Thyroid gland (tissue), 4 donors: ENCODE measurements at regions not wholly inside any gene's neighbourhood (a gene's known extent, or its start where the extent isn't known, plus 50 kb on each side); places are given as distances from the start of the nearest gene placed in this dataset.
A peak's percentile ranks its signal among the peaks of the same experiment; 100 is the strongest.

Source experiments
- DNase-seq, 2 donors: peaks; one replicate each; pipeline ENCODE4 v3.0.0-alpha.2; 2019
- H3K27ac ChIP-seq, 3 donors: fragments of 200-600 bp; sonication (generic); 1 replicate in 2 of 3; 2 replicates in 1 of 3; pipeline ENCODE4 v1.5.1; 2016 to 2019; ENCODE audit warnings: mild to moderate bottlenecking in 1 of 3, moderate library complexity in 1 of 3
- H3K27me3 ChIP-seq: fragments of 200-600 bp; sonication (generic); one replicate; pipeline ENCODE4 v1.5.1; 2019
- H3K36me3 ChIP-seq, 2 donors: fragments of 200-600 bp; sonication (generic); one replicate each; pipeline ENCODE4 v1.5.1; 2016 to 2019
- H3K4me1 ChIP-seq, 2 donors: fragments of 200-600 bp; sonication (generic); one replicate each; pipeline ENCODE4 v1.5.1; 2017 to 2019
- H3K4me3 ChIP-seq, 3 donors: fragments of 200-600 bp; sonication (generic); replicated peaks in 1 of 3; 1 replicate in 2 of 3; 2 replicates in 1 of 3; pipeline ENCODE4 v1.5.1; 2016; ENCODE audit warnings: mild to moderate bottlenecking in 1 of 3
- H3K9me3 ChIP-seq: fragments of 200-600 bp; sonication (generic); one replicate; pipeline ENCODE4 v1.5.1; 2017
- POLR2A ChIP-seq, 2 donors: fragments of 450-650 bp; IDR thresholded peaks; one replicate each; pipeline ENCODE4 v1.6.1; 2017; ENCODE audit warnings: antibody characterized with exemption in 2 of 2, mild to moderate bottlenecking in 2 of 2, moderate library complexity in 1 of 2
- WGBS, 2 donors: methylation state at CpG; one replicate each; pipeline ENCODE4 v1.1.5; 2017; 5-methylcytosine and 5-hydroxymethylcytosine counted together
- intact Hi-C: fragments of 100-400 bp; cut with DNase I; formaldehyde crosslinking; loops from one replicate; pipeline ENCODE4 v1.15.1; 2023
- TF ChIP-seq, protein P1 (sequence below), 6 experiments: fragments of 200-600 bp in 3 of 6; fragments of 450-650 bp in 3 of 6; sonication (generic) in 3 of 6; IDR thresholded peaks; one replicate each; pipeline ENCODE4 v1.5.1; 2016 to 2019; ENCODE audit warnings: antibody characterized with exemption in 6 of 6, mild to moderate bottlenecking in 2 of 6, inconsistent platforms in 1 of 6, moderate library complexity in 1 of 6

GRCh38 chr3:76369170-76369569, 583.8 kb upstream of the ZNF717 start:
- intact Hi-C loops = no loop called here
- Histone ChIP-seq H3K9me3 (no peaks in the 10 kb centered on the region), H3K4me3 (no peak overlapping the region), H3K4me1 (no peaks in the 10 kb centered on the region), H3K27me3 (no peaks in the 10 kb centered on the region), H3K27ac (no peak overlapping the region), H3K36me3 (no peaks in the 10 kb centered on the region)
- 70 to 90% methylated on average over 5 of the region's 5 CpGs for whole genome bisulfite sequencing, 2 donors
- TF ChIP-seq, protein P1, sequence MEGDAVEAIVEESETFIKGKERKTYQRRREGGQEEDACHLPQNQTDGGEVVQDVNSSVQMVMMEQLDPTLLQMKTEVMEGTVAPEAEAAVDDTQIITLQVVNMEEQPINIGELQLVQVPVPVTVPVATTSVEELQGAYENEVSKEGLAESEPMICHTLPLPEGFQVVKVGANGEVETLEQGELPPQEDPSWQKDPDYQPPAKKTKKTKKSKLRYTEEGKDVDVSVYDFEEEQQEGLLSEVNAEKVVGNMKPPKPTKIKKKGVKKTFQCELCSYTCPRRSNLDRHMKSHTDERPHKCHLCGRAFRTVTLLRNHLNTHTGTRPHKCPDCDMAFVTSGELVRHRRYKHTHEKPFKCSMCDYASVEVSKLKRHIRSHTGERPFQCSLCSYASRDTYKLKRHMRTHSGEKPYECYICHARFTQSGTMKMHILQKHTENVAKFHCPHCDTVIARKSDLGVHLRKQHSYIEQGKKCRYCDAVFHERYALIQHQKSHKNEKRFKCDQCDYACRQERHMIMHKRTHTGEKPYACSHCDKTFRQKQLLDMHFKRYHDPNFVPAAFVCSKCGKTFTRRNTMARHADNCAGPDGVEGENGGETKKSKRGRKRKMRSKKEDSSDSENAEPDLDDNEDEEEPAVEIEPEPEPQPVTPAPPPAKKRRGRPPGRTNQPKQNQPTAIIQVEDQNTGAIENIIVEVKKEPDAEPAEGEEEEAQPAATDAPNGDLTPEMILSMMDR (IDR thresholded peaks at IDR 0.05) = no peak
- TF ChIP-seq POLR2A (IDR thresholded peaks at IDR 0.05) = no peak
- DNase-seq = no peak

GRCh38 chr3:76370749-76371520, 585.6 kb upstream of the ZNF717 start:
- Histone ChIP-seq H3K4me1 (no peaks in the 10 kb centered on the region), H3K9me3 (no peaks in the 10 kb centered on the region), H3K4me3 (no peak overlapping the region), H3K27ac (no peak overlapping the region), H3K36me3 (no peaks in the 10 kb centered on the region), H3K27me3 (no peaks in the 10 kb centered on the region)
- intact Hi-C loops = no loop called here
- DNase-seq = peak in 1 of 2 donors; percentile 1
- TF ChIP-seq, protein P1 (IDR thresholded peaks at IDR 0.05) = no peak
- no peak for TF ChIP-seq POLR2A (IDR thresholded peaks at IDR 0.05)
- 57 to 59% methylated on average over 4 of the region's 4 CpGs for WGBS, 2 donors

GRCh38 chr3:76372497-76372896, 587.1 kb upstream of the ZNF717 start:
- H3K36me3 ChIP-seq = no peaks in the 10 kb centered on the region
- TF ChIP-seq, protein P1 (IDR thresholded peaks at IDR 0.05) = no peak
- no peak for TF ChIP-seq POLR2A (IDR thresholded peaks at IDR 0.05)
- no peak for DNase-seq
- 81 to 92% methylated on average over 2 of the region's 2 CpGs for WGBS, 2 donors
- intact Hi-C loops = no loop called here
- H3K27me3 ChIP-seq = no peaks in the 10 kb centered on the region
- no peaks in the 10 kb centered on the region for H3K9me3 ChIP-seq
- no peak overlapping the region for H3K27ac ChIP-seq
- no peak overlapping the region for H3K4me3 ChIP-seq
- H3K4me1 ChIP-seq = no peaks in the 10 kb centered on the region

DNA sequence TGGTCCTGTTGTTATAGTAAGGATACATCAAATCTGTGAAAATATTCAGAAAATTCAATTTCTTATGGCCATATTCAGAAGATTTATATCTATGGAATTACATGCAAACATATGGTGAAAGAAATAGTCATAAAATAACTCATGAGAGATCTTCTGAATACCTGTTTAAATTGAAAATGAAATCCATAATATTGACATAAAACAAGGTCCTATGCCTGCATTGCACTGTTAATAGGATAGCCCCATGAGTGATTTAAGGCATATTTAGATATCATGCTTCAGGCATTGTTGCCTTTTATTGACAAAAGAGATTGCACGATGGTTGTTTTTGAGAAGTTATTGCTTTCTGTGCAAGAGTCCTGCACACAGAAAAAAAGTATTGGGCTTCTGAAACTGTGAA, 591.7 kb upstream of the ZNF717 start:
- H3K9me3 ChIP-seq = no peaks in the 10 kb centered on the region
- H3K4me3 ChIP-seq = no peak overlapping the region
- H3K27ac ChIP-seq = no peak overlapping the region
- no peak for TF ChIP-seq POLR2A (IDR thresholded peaks at IDR 0.05)
- TF ChIP-seq, protein P1 (IDR thresholded peaks at IDR 0.05) = no peak
- intact Hi-C loops = no loop called here
- no peaks in the 10 kb centered on the region for H3K36me3 ChIP-seq
- 94 to 96% methylated on average over 1 of the region's 1 CpG for WGBS, 2 donors
- no peak for DNase-seq
- no peaks in the 10 kb centered on the region for H3K4me1 ChIP-seq
- no peaks in the 10 kb centered on the region for H3K27me3 ChIP-seq

DNA sequence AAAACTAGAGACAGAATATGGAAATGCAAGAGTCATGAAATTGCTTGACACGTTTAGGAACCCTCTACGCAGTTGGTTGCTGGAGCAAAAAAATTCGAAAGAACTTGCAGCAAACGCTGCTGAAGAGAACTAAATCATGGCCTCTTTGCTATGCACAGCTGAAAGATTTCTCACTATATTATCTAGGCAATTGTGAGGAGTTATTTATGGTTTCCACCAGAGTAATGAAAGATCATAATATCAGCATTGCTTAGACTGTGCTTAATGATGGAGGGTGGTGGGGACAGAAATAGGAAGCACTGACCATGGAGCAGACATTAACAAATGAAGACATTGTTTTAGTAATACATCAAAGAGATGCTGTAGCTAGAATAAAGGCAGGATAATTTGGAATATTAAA, 593.4 kb upstream of the ZNF717 start:
- no peaks in the 10 kb centered on the region for H3K4me1 ChIP-seq
- intact Hi-C loops = no loop called here
- no peak overlapping the region for H3K4me3 ChIP-seq
- TF ChIP-seq POLR2A (IDR thresholded peaks at IDR 0.05) = no peak
- TF ChIP-seq, protein P1 (IDR thresholded peaks at IDR 0.05) = no peak
- no peaks in the 10 kb centered on the region for H3K36me3 ChIP-seq
- no peaks in the 10 kb centered on the region for H3K9me3 ChIP-seq
- WGBS, 2 donors = 82 to 86% methylated on average over 4 of the region's 4 CpGs
- H3K27me3 ChIP-seq = no peaks in the 10 kb centered on the region
- DNase-seq = no peak
- H3K27ac ChIP-seq = no peak overlapping the region
